Hematopoietic multipotent progenitor cell (in vitro differentiated cells): ENCODE measurements at regions not wholly inside any gene's neighbourhood (a gene's known extent, or its start where the extent isn't known, plus 50 kb on each side); places are given as distances from the start of the nearest gene placed in this dataset.

Experiments
- DNase-seq, 3 donors: peaks; one replicate each; pipeline ENCODE4 v3.0.0-alpha.2; 2011 to 2015; ENCODE audit warnings: low read depth in 2 of 3, low spot score in 2 of 3

- DNase-seq = no peak
These were observed 74.4 kb upstream of the SMIM36 start for GRCh38 chr17:55585629-55586028.

- no peak for DNase-seq
These were observed 73.6 kb upstream of the SMIM36 start for GRCh38 chr17:55584861-55585260.

DNA sequence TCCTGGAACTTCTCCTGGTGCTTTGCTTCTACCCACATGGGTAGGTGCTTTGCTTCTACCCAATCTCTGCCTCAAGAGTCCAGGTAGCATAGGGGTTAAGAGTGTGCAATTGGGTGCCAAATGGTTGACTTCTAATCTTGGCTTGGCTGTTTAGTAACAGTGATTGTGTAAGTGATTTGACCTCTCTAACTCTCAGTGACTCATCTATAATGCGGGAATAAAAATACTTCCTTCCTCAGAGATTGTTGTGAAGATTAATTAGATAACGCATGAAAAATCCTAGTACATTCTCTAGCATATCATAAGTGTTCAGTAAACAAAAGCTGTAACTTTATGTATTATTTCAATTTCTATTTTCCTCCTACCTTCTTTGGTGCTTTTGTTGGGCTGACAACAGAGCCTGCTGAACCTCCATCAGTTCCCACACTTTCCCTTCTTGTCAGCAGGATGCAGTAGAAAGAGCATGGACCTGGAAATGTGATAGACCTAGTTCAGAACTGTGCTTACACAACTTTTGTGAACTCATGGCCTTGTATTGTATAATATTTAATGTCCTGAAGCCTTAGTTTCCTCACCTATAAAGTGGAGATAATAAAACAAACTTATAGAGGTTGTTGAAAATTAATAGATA, 72.9 kb upstream of the SMIM36 start:
- peak in 2 of 3 donors; percentile 8 to 19 for DNase-seq

- DNase-seq = no peak
These were observed 71.6 kb upstream of the SMIM36 start for GRCh38 chr17:55582897-55583296.

DNA sequence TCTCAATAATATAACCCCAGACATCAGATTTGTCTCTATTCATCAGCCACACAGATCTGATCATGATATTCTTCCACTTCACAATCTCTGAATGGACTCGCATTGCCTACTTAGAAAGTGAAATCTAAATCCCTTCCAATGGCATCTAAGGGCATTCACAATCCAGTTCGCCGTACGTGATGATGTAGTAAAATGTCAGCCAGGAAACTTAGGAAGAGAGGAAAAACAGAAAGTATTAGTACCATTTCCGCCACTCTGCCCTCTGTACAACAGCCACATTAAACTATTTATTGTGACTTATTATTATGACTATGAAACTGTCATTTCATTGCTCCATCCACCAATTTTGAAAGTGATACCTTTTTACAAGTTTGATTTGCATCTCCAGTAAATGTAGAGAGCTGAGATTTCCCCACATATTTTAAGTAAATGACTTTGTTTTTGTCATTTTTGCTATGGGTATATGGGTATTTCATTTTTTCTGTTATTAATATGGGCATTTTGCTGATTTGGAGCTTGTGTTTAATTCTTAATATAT, 69.4 kb upstream of the SMIM36 start:
- DNase-seq = no peak

DNA sequence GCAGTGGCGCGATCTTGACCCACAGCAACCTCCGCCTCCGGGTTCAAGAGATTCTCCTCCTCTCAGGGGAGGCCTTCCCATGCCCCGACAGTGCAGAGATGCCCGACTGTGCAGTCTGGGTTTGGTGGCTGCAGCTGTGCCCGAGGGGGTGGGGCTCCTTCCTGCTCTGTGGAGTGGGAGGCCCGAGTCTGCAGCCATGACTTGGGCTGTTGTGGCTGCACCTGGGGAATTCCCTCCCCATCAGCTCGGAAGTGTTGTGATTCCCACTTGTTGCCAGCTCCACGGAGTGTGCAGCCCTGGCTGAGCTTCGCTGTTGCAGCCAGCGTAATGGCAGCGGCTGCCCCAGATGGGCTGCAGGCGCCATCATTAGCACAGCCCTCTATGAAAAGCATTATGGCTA, 66.4 kb upstream of the SMIM36 start:
- DNase-seq = peak in 2 of 3 donors; percentile 13 to 20

DNA sequence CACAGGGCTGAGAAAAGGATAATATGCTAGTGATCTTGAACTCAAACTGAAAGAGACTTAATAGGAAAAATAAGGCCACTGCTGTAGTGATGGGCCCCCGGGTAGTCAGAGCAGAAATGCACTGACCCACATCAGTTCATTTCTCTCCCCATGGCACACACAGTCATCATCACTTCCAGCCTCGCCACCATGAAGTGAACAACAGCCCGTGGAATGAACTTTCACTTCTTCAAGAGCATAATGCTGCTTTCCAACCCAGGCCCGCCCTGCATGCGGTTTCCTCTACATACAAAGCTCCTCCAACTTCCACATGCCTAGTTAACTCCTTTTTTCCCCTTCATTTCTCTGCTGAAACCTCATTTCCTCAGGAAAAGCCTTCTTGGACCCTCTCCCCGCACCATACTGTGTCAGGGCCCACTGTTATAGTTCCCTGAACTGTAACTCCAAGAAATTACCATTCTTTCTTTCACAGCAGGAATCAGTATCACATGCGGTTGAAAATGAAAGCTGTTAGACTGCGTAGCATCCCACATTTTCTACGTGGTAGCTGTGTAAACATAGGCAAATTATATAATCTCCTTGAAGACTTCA, 65.8 kb upstream of the SMIM36 start:
- DNase-seq = peak in 2 of 3 donors; percentile 24 to 45

DNA sequence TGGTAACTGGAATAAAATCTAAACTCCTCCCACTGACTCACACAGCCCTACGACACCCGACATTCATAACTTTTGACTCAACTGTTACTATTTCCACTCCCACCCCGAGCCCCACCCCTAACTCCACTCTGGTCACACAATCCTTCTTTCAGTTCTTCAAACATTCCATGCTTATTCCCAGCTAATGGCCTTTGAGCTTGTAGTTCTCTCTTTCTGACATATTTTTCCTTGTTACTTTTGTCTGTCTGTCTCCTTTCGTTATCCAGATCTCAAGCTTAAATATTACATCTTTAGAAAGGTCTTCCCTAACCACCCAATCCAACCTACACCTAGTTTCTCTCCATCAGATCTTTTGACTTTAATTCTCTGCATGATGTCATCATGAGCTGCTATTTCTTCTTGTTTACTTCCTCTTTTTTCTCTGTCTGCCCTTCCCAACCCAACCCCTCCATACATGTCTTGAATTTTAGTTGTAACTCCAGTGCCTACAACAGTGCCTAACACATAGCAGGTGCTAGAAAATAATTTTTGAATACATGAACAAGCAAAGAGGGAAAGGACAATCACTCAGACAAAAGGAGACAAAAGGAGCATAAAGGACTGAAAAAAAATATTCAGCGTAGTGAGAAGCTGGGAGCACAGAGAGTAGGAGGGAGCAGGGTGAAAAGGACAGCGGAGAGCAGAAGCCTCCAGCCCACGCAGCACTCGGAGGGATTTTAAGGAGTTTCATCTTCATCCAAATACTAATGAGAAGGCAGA, 65.2 kb upstream of the SMIM36 start:
- DNase-seq = peak in 2 of 3 donors; percentile 22 to 60

DNA sequence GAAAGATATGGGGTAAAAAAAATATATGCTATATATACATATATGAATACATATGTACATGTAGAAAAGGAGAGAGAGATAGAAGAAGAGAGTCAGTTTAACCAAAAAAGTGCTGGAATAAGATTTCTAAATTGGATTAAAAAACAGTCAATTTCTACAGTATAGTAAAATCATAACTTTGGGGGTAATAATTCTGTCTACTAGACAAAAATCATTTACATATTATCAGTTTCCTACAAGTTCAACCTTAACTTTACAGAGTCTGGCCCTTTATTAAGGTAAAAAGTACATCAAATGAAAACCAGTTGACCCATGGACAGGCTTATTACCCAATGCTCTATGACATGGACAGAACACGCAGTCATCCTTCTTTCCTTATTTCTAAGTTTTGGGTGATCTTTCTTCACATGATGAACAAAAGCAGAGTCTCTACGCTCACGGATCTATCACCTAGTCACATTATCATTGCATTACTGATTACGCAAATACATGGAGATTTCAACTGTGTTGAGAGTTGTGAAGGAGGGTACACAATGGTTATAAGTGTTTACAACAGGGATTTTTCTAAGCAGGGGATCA, 63.9 kb upstream of the SMIM36 start:
- no peak for DNase-seq

DNA sequence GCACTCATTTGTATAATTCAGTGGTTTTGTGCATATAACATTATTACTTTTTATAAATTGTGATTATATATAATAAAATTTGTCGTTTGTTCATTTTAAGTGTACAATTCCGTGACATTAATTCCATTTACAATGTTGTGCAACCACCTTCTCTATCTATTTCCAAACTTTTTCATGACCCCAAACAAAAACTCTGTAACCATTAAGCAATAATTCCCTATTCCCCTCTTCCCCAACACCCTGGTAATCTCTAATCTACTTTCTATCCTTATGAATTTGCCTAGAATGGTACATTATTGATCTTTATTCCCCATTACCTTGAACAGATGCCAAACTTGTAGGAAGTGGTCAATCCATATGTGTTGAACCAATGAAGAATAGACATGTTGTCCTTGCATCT, 61.3 kb upstream of the SMIM36 start:
- DNase-seq = no peak

GRCh38 chr17:55572139-55572538, 60.9 kb upstream of the SMIM36 start:
- no peak for DNase-seq

DNA sequence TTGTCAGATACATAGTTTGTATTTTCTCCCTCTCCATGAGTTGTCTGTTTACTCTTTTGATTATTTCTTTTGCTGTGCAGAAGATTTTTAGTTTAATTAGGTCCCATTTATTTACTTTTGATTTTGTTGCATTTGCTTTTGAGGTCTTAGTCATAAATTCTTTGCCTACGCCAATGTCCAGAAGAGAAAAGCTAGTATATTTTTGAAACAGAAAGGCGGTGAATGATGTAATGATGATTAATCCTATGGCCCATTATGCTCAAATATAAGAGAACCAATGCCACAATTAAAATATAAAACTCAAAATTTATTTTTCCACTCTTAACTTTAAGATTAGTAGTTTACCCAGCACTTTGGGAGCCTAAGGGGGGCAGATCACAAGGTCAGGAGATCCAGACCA, 59.8 kb upstream of the SMIM36 start:
- no peak for DNase-seq

- no peak for DNase-seq
These were observed 59.1 kb upstream of the SMIM36 start for GRCh38 chr17:55570391-55570790.

- DNase-seq = no peak
These were observed 56.3 kb upstream of the SMIM36 start for GRCh38 chr17:55567240-55568214.

DNA sequence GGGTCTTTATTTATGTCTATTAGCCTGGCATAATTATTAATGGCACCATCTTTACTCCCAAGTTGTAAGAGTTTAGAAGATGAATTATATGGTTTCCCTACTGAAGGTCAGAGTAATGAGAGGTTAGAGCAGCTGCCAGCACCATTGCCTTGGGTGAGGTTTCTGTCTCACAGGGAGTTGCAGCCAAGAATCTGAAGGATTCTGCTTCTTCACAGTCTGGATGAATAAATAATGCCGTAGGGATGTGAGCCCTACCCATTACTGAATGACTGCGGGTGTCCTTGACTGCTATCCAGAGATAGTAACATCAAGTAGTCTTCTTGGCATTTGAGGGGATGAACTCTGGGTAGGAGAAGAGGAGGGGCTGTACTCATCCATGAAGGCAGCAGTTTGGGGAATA, 52.8 kb upstream of the SMIM36 start:
- DNase-seq = no peak

GRCh38 chr17:55563363-55563762, 52.1 kb upstream of the SMIM36 start:
- no peak for DNase-seq

GRCh38 chr17:55561973-55562495, 50.8 kb upstream of the SMIM36 start:
- no peak for DNase-seq

- no peak for DNase-seq
These were observed 50.2 kb upstream of the SMIM36 start for GRCh38 chr17:55561316-55561972.
